Omental fat pad (tissue), 3 donors: ENCODE measurements at regions not wholly inside any gene's neighbourhood (a gene's known extent, or its start where the extent isn't known, plus 50 kb on each side); places are given as distances from the start of the nearest gene placed in this dataset.

Source experiments
- ATAC-seq: fragments of 150-250 bp; one replicate; pipeline ENCODE4 v1.9.1; 2016; ENCODE audit warnings: mild to moderate bottlenecking, moderate library complexity; ENCODE audit not compliant: low FRiP score
- DNase-seq: peaks from one replicate; pipeline ENCODE4 v3.0.0-alpha.2; 2019; ENCODE audit warnings: low spot score
- TF ChIP-seq, protein P1 (sequence below), 3 donors: fragments of 450-650 bp; IDR thresholded peaks; one replicate each; pipeline ENCODE4 v1.5.1; 2016 to 2017; ENCODE audit warnings: antibody characterized with exemption in 3 of 3, mild to moderate bottlenecking in 3 of 3, moderate library complexity in 2 of 3

DNA sequence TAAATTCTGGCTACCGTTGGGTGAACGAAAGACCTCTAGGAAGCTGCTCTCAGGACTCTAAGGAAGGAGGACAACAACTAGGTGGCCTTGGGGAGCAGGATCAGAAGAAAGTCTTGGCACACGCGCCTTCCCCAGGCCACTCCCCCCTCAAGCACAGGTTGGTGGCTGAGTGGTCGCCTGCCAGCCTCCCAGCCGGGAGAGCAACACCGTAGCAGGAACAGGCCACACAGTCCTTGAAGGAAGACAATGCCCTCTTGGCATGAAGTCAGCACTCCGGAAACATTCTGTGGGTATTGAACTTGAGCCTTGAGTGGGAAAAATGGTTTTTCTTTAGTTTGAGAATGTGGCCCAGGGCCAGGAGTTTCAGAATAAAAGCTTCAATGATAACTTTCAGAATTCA, 87.4 kb upstream of the AGAP1 start:
- DNase-seq = no peak
- ATAC-seq = no peak
- TF ChIP-seq, protein P1, sequence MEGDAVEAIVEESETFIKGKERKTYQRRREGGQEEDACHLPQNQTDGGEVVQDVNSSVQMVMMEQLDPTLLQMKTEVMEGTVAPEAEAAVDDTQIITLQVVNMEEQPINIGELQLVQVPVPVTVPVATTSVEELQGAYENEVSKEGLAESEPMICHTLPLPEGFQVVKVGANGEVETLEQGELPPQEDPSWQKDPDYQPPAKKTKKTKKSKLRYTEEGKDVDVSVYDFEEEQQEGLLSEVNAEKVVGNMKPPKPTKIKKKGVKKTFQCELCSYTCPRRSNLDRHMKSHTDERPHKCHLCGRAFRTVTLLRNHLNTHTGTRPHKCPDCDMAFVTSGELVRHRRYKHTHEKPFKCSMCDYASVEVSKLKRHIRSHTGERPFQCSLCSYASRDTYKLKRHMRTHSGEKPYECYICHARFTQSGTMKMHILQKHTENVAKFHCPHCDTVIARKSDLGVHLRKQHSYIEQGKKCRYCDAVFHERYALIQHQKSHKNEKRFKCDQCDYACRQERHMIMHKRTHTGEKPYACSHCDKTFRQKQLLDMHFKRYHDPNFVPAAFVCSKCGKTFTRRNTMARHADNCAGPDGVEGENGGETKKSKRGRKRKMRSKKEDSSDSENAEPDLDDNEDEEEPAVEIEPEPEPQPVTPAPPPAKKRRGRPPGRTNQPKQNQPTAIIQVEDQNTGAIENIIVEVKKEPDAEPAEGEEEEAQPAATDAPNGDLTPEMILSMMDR (IDR thresholded peaks at IDR 0.05) = no peak

DNA sequence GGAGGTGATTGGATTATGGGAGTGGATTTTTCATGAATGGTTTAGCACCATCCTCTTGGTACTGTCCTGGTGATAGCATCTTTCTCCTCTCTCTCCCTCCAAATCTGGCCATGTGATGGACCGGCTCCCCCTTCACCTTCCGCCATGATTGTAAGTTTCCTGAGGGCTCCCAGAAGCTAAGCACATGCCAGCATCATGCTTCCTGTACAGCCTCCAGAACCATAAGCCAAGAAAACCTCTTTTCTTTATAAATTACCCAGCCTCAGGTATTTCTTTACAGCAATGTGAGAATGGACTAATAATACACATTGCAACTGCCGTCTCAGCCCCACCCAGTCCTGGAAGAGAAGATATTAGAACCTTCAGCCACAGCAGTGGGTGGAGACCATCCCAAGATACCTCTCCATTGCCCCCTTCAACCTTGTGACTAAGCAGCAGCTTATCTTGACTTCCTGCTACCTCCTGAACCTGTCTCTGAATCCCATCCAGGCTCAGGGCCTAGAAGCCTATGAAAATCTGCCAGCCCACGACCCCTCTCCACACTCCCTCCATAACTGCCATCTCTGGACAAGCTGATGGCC, 81.8 kb upstream of the AGAP1 start:
- ATAC-seq (no peak), DNase-seq (no peak)
- TF ChIP-seq, protein P1 (IDR thresholded peaks at IDR 0.05) = no peak

DNA sequence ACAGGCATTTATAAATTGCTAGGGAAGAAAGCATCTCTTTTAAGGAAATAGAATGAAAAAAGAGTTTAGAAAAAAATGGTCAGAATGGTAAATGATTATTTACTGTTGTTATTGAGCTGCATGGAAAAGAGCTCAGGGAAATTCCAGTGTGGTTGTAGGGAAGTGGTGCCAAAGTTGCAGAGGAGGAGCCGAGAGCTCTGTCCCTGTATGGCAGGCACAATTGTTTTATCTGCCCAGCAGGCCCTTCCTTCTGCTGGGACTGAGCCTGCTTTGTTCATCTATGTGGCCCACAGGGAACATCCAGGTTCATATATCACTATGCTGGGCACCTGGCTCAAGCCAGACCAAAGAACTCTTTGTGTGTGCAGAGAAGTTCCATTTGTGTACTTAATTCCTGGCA, 80.8 kb upstream of the AGAP1 start:
- TF ChIP-seq, protein P1 (IDR thresholded peaks at IDR 0.05) = no peak
- no peak for ATAC-seq
- DNase-seq = no peak

DNA sequence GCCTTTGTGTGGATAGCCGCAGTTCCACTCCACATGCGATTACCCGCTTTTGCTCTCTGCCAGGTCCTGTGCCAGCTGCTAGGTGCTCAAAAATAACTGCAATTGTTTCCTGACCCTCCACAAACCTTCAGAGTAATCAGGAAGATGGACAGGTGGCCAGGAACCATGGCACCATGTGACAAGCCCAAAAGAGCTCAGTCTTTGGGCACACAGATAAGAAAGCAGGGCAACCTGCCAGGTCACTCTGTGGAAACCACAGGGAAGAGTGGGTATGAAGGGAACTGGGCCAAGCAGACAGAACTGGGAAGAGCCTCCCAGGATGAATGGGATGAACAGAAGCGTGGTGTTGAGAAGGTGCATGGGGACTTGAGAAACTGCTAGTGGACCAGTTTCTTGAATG, 79.4 kb upstream of the AGAP1 start:
- ATAC-seq (no peak), DNase-seq (no peak)
- TF ChIP-seq, protein P1 (IDR thresholded peaks at IDR 0.05) = no peak

DNA sequence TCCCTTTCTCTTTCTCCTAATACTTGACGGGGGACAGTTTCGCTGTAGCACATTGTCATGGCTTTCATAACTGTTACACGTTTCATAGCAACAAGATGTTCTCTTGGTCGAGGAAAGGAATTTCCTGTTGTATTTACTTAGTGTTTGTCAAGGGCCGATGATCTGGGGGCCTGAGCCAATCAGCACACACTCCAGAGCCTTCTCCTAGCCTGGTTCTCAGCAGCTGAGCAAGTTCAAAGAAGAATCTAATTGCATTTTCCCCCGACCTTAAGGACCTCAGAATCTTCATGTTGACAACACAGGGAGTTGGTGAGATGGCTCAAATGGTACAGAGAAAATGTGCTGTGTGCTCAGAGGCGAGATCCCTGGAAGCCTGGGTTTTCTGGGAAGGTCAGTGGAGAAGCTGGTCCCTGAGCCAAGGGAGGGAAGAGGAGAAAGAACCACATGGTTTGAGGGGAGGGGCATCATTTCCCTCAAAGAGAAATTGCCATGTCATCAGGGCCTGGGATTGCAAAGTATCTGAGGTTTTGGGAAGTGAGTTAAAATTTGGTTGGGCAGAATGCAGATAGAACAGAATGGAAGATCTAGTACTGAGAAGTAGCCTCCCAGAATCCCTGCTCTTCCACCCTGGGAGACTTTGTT, 76.9 kb upstream of the AGAP1 start:
- TF ChIP-seq, protein P1 (IDR thresholded peaks at IDR 0.05) = no peak
- DNase-seq (no peak), ATAC-seq (no peak)

DNA sequence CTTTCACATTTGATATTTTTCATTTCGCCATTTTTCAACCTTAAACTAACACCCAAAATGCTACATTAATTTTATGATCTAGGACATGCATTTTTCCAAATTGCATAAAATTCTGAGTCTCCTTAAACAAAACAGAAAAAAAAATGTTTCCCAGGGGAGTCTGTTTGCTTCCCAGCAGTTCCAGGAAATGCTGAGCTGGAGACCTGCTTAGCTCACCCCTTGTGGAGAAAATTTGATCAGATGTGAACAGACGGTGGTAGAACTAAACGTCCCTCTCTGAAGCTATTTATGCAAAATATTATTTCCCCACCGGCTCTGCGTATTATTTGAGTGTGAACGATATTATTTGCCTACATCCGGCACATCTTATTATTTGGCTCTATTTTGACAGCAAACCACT, 74.9 kb upstream of the AGAP1 start:
- ATAC-seq (no peak), DNase-seq (no peak)
- TF ChIP-seq, protein P1 (IDR thresholded peaks at IDR 0.05) = no peak

DNA sequence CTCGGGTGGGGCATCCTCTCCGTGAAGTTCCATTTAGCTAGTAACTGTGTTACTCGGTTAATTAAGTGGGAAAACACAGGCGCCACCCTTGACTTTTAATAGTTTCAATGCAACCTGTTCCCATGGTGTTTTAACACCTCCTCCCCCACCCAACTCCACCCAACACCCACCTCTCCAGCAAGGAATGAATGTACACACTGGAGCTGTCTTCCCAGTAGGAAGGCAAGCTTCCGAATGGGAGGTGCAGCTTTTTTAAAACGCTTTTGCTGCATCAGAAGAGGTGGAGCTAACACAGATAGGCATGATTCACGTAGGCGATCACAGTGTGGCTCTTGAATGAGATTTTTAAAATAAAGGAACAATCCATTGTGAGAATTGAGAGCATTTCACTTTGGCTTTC, 73.8 kb upstream of the AGAP1 start:
- ATAC-seq (no peak), DNase-seq (no peak)
- TF ChIP-seq, protein P1 (IDR thresholded peaks at IDR 0.05) = no peak
